DND-41 (cell line): ENCODE measurements at regions not wholly inside any gene's neighbourhood (a gene's known extent, or its start where the extent isn't known, plus 50 kb on each side); places are given as distances from the start of the nearest gene placed in this dataset.
A peak's percentile ranks its signal among the peaks of the same experiment; 100 is the strongest.

Experiments used
- ATAC-seq: fragments of 200-7000 bp; cut with Tn5 transposase; 3 replicates; pipeline ENCODE4 v1.9.1; 2021; ENCODE audit warnings: low read depth; ENCODE audit not compliant: insufficient read depth
- DNase-seq: peaks from one replicate; pipeline ENCODE4 v3.0.0-alpha.2; 2020
- H2AFZ ChIP-seq: 2 replicates; pipeline ENCODE4 v1.6.0; 2012; ENCODE audit warnings: low read depth, low read length
- H3K27ac ChIP-seq: 2 replicates; pipeline ENCODE4 v1.5.1; 2012; ENCODE audit warnings: low read length, inconsistent platforms
- H3K27me3 ChIP-seq: fragments of 200-600 bp; sonication (generic); 2 replicates; pipeline ENCODE4 v1.6.0; 2012; ENCODE audit warnings: low read length, mild to moderate bottlenecking, inconsistent platforms; ENCODE audit not compliant: insufficient read depth, poor library complexity
- H3K36me3 ChIP-seq: 2 replicates; pipeline ENCODE4 v1.5.1; 2012; ENCODE audit warnings: low read length, inconsistent platforms; ENCODE audit not compliant: insufficient read depth
- H3K4me1 ChIP-seq: 2 replicates; pipeline ENCODE4 v1.5.1; 2012; ENCODE audit warnings: mild to moderate bottlenecking, low read length; ENCODE audit not compliant: insufficient read depth
- H3K4me2 ChIP-seq: 2 replicates; pipeline ENCODE4 v1.6.0; 2012; ENCODE audit warnings: mild to moderate bottlenecking, moderate library complexity, low read length, inconsistent platforms; ENCODE audit not compliant: insufficient read depth
- H3K4me3 ChIP-seq, 2 experiments: fragments of 200-600 bp in 1 of 2; shearing (Covaris generic) in 1 of 2; 2 replicates each; pipeline ENCODE4 v1.5.1; 2012 to 2016; ENCODE audit warnings: inconsistent platforms in 2 of 2, low read length in 2 of 2, mild to moderate bottlenecking in 2 of 2, low read depth in 1 of 2, moderate library complexity in 1 of 2
- H3K79me2 ChIP-seq: 2 replicates; pipeline ENCODE4 v1.6.0; 2012; ENCODE audit warnings: low read length, inconsistent platforms; ENCODE audit not compliant: insufficient read depth
- H3K9ac ChIP-seq: 2 replicates; pipeline ENCODE4 v1.6.0; 2012; ENCODE audit warnings: low read depth, mild to moderate bottlenecking, inconsistent platforms, low read length, moderate library complexity
- H3K9me3 ChIP-seq: 2 replicates; pipeline ENCODE4 v1.5.1; 2012; ENCODE audit warnings: low read length, moderate library complexity, mild to moderate bottlenecking, inconsistent platforms; ENCODE audit not compliant: insufficient read depth, severe bottlenecking
- H4K20me1 ChIP-seq: 2 replicates; pipeline ENCODE4 v1.6.0; 2012; ENCODE audit warnings: low read length; ENCODE audit not compliant: insufficient read depth
- EZH2 ChIP-seq: IDR thresholded peaks from 3 replicates; pipeline ENCODE4 v1.6.1; 2012; ENCODE audit warnings: borderline replicate concordance, low read depth, mild to moderate bottlenecking, moderate library complexity, low read length, inconsistent platforms; ENCODE audit not compliant: severe bottlenecking
- TF ChIP-seq, protein P1 (sequence below): IDR thresholded peaks from 2 replicates; pipeline ENCODE4 v1.5.1; 2012; ENCODE audit warnings: borderline replicate concordance, low read length, moderate library complexity, mild to moderate bottlenecking; ENCODE audit not compliant: poor library complexity, severe bottlenecking; ENCODE audit errors: extremely low read depth

DNA sequence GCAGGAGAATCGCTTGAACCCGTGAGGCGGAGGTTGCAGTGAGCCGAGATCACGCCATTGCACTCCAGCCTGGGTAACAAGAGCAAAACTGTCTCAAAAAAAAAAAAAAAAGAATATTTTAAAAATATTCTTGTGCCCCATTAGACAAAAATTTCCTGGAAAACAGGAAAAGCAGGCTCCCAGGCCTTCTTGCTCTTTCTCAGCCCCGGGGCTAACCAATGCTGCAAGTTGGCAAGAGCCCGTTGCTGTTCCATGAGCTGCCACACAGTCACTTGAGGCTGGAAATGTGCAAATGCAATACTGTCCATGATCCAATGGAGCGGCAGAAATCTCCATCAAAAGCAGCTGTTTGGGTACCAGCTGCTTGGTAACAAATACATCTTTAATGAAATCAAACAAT is 994.7 kb downstream of the VRK1 start:
- ATAC-seq, result no peak
- H2AFZ ChIP-seq, result no peak overlapping the region
- DNase-seq, result no peak
- H3K9me3 ChIP-seq, result no peaks in the 10 kb centered on the region
- H3K27ac ChIP-seq, result no peak overlapping the region
- H3K79me2 ChIP-seq, result no peaks in the 10 kb centered on the region
- no peaks in the 10 kb centered on the region for H4K20me1 ChIP-seq
- TF ChIP-seq EZH2, result no peak
- no peaks in the 10 kb centered on the region for H3K27me3 ChIP-seq
- no peak overlapping the region for H3K9ac ChIP-seq
- H3K4me3 ChIP-seq, result no peak overlapping the region
- no peaks in the 10 kb centered on the region for H3K36me3 ChIP-seq
- H3K4me2 ChIP-seq, result no peak overlapping the region
- H3K4me1 ChIP-seq, result no peaks in the 10 kb centered on the region

DNA sequence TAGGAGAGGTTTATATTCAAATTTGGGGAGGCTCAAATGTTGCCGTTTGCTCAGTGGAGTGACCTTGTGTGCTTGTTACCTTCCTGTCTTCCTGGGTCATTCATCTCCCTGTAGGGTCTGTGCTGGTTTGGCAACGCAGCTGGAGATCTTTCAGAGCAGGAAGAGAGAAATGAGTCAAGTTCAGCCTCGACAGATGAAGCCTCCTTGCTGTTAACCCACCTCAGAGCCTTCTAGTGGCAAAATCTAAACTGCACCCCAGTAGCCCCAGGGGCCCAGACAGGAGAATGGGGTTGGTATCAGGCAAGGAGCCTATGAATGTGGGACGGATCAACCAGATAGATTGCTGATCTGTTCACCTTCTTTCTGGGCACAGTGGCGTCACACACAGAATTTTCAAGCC is 999.3 kb downstream of the VRK1 start:
- Histone ChIP-seq H3K36me3 (no peaks in the 10 kb centered on the region), H3K9ac (no peak overlapping the region), H3K4me2 (no peak overlapping the region), H3K9me3 (no peaks in the 10 kb centered on the region), H4K20me1 (no peaks in the 10 kb centered on the region), H3K27ac (0 out of 2 replicates have a peak overlapping the region, but pooled peaks have one; percentile 6), H3K4me3 (no peak overlapping the region), H3K79me2 (no peaks in the 10 kb centered on the region), H2AFZ (no peak overlapping the region), H3K4me1 (peaks cover 13% of the 10 kb centered on the region), H3K27me3 (no peaks in the 10 kb centered on the region)
- ATAC-seq (no peak), DNase-seq (no peak)
- TF ChIP-seq EZH2, result no peak
- TF ChIP-seq, protein P1, sequence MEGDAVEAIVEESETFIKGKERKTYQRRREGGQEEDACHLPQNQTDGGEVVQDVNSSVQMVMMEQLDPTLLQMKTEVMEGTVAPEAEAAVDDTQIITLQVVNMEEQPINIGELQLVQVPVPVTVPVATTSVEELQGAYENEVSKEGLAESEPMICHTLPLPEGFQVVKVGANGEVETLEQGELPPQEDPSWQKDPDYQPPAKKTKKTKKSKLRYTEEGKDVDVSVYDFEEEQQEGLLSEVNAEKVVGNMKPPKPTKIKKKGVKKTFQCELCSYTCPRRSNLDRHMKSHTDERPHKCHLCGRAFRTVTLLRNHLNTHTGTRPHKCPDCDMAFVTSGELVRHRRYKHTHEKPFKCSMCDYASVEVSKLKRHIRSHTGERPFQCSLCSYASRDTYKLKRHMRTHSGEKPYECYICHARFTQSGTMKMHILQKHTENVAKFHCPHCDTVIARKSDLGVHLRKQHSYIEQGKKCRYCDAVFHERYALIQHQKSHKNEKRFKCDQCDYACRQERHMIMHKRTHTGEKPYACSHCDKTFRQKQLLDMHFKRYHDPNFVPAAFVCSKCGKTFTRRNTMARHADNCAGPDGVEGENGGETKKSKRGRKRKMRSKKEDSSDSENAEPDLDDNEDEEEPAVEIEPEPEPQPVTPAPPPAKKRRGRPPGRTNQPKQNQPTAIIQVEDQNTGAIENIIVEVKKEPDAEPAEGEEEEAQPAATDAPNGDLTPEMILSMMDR, result no peak

DNA sequence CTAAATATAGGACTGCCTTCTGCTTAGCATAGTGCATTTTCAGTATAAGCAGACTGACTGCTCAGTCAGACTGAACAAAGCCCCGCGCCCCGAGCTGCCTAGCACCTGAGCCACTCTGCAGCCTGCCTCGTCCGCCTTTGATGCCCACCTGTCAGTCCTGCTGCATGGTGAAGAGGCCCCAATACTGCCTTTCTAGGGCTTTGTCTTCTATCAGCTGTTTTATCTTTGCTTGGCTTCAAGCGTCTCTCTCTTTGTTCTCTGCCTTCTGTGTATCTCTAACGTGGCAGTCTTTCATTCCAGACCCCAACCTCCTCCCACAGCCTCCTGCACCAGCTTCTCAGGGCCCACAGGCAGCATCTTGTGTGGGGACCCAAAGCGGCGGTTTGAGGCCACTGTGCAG is 1001.0 kb downstream of the VRK1 start:
- Histone ChIP-seq H3K9ac (no peak overlapping the region), H3K4me3 (no peak overlapping the region), H3K79me2 (no peaks in the 10 kb centered on the region), H3K36me3 (no peaks in the 10 kb centered on the region), H3K4me2 (no peak overlapping the region), H3K27ac (peak overlapping the region; percentile 57; the same call in 1 of the 2 replicates), H2AFZ (peak overlapping the region; percentile 59; the same call in 1 of the 2 replicates), H3K27me3 (no peaks in the 10 kb centered on the region), H4K20me1 (no peaks in the 10 kb centered on the region), H3K9me3 (no peaks in the 10 kb centered on the region), H3K4me1 (peaks cover 13% of the 10 kb centered on the region)
- ATAC-seq (peak; percentile 83), DNase-seq (peak; percentile 72)
- TF ChIP-seq, protein P1, result no peak
- no peak for TF ChIP-seq EZH2

DNA sequence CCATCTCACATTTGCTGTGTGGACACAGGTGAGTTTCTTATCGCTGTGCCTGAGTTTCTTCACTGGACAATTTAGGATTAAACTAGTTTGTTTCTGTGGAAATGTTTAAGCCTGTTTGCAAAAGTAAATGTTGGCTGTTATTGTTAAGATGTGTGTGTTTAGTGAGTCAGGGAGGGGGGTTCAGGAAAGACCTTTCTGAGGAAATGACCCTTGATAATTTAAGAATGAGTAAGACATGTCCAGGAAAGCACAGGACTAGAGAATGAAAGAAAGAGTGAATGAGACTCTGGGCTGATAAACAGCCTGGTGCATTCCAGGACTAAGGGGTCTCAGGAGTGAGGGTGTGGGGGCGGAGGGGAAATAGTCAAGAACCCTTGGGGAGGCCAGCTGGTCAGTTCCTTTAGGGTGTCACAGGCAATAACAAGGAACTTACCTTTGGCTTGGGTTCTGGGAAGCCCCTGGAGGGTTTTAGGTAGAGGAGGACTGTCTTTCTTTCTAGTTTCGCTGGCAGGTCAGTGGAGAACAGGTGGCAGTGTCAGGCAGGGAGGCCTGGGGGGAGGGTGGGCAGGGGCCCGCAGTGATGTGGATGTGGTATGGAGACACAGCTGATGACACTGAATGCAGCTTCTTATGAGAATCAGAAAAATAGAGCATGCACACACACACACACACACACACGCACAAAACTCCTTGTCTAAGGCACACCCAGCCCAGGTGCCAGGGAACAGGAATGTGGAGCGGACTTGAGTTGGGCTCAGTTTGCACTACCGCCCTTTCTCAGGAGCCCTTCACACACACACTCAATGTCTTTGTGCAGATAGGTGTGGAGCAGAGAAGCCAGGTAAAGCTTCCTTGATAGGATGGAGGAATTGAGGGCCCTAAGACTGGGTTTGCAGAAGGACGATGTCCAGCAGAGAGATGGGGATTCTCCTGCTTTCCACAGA is 1005.5 kb downstream of the VRK1 start:
- Histone ChIP-seq H3K27ac (no peak overlapping the region), H3K9ac (no peak overlapping the region), H3K27me3 (no peaks in the 10 kb centered on the region), H3K4me2 (no peak overlapping the region), H3K79me2 (no peaks in the 10 kb centered on the region), H3K9me3 (no peaks in the 10 kb centered on the region), H4K20me1 (no peaks in the 10 kb centered on the region), H3K36me3 (no peaks in the 10 kb centered on the region), H3K4me3 (no peak overlapping the region), H3K4me1 (peaks cover 16% of the 10 kb centered on the region), H2AFZ (no peak overlapping the region)
- TF ChIP-seq EZH2, result no peak
- TF ChIP-seq, protein P1, result no peak
- DNase-seq (no peak), ATAC-seq (no peak)
